ENCODE measurements at regions not wholly inside any gene's neighbourhood (a gene's known extent, or its start where the extent isn't known, plus 50 kb on each side); places are given as distances from the start of the nearest gene placed in this dataset.

GRCh38 chr15:23764716-23765115 is 77.6 kb upstream of the NDN start:
- TF ChIP-seq EZH2 (IDR thresholded peaks at IDR 0.05; ENCODE audit: low read length, unreplicated experiment) (no peak), EZH2phosphoT487 (IDR thresholded peaks at IDR 0.05; ENCODE audit: borderline replicate concordance, low read length) (no peak)
- TF ChIP-seq, protein P1, sequence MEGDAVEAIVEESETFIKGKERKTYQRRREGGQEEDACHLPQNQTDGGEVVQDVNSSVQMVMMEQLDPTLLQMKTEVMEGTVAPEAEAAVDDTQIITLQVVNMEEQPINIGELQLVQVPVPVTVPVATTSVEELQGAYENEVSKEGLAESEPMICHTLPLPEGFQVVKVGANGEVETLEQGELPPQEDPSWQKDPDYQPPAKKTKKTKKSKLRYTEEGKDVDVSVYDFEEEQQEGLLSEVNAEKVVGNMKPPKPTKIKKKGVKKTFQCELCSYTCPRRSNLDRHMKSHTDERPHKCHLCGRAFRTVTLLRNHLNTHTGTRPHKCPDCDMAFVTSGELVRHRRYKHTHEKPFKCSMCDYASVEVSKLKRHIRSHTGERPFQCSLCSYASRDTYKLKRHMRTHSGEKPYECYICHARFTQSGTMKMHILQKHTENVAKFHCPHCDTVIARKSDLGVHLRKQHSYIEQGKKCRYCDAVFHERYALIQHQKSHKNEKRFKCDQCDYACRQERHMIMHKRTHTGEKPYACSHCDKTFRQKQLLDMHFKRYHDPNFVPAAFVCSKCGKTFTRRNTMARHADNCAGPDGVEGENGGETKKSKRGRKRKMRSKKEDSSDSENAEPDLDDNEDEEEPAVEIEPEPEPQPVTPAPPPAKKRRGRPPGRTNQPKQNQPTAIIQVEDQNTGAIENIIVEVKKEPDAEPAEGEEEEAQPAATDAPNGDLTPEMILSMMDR (conservative IDR thresholded peaks at IDR 0.05; ENCODE audit: low read depth, low read length) = no peak
